SK-N-SH treated with all-trans-retinoic acid at 6 μM for 48 hours (cell line): ENCODE measurements at regions not wholly inside any gene's neighbourhood (a gene's known extent, or its start where the extent isn't known, plus 50 kb on each side); places are given as distances from the start of the nearest gene placed in this dataset.

Experiments used
- CREB5 ChIP-seq: fragments of 250-450 bp; sonication (Bioruptor Pico); IDR thresholded peaks from 2 replicates; pipeline ENCODE4 v1.5.1; 2020; ENCODE audit warnings: low read depth, mild to moderate bottlenecking, moderate library complexity
- POU6F1 ChIP-seq: fragments of 250-450 bp; sonication (Bioruptor Pico); IDR thresholded peaks from 2 replicates; pipeline ENCODE4 v1.8.0; 2021; ENCODE audit warnings: low read depth, mild to moderate bottlenecking, moderate library complexity, borderline replicate concordance

- TF ChIP-seq POU6F1 (CRISPR knock-in tag), result no peak
- TF ChIP-seq CREB5 (CRISPR knock-in tag), result no peak
These were observed 83.3 kb upstream of the SLC38A4 start for GRCh38 chr12:46908936-46909635.
